ENCODE measurements at regions not wholly inside any gene's neighbourhood (a gene's known extent, or its start where the extent isn't known, plus 50 kb on each side); places are given as distances from the start of the nearest gene placed in this dataset.

- no peak for DNase-seq
These were observed 55.5 kb downstream of the INHBB start for GRCh38 chr2:120401275-120402066.

GRCh38 chr2:120402067-120402433, 56.1 kb downstream of the INHBB start:
- no peak for DNase-seq

GRCh38 chr2:120402508-120402907, 56.6 kb downstream of the INHBB start:
- no peak for DNase-seq

DNA sequence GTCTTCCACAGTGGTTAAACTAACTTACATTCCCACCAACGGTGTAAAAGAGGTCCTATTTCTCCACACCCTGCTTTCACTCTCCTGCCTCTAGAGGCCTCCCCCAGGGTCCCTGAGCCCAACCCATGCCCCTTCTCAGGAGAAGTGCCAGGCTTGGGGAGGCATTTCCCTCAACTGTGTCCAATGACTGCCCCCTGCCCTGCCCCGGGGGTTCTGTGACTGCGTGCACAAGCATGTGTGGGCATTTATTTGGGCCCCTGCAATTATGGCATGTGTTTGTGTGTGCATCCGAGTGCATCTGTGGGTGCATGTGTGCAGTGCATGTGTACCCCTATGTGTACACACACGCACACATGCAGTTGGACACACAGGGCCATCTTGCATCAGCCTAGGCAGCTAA, 57.3 kb downstream of the INHBB start:
- DNase-seq, result no peak

DNA sequence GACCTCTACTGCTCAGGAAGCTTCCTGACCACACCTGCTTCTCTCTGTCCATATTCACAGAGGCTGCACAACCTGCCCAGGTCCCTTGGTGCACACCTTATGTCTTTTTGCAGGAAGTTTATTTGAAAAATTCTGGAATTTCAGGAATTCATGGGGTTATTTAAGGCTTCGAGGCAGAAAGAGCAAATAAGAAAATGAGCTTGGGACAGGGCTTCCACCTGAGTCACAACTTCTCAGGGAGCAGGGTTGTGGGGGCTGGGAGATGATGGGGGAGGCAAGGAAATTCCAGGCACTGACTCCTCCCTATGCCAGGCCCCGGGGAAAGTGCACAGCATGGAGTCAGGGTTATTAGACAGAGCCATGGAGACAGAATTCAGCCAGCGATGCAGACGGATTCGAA, 57.7 kb downstream of the INHBB start:
- no peak for DNase-seq

GRCh38 chr2:120404274-120404673, 58.3 kb downstream of the INHBB start:
- no peak for DNase-seq

GRCh38 chr2:120404941-120405758, 59.2 kb downstream of the INHBB start:
- DNase-seq, result no peak

- no peak for DNase-seq
These were observed 59.8 kb downstream of the INHBB start for GRCh38 chr2:120405759-120406099.

GRCh38 chr2:120406566-120406965, 60.6 kb downstream of the INHBB start:
- DNase-seq, result no peak

GRCh38 chr2:120410487-120410886, 64.6 kb downstream of the INHBB start:
- DNase-seq, result no peak

GRCh38 chr2:120415060-120415459, 69.1 kb downstream of the INHBB start:
- DNase-seq, result no peak

DNA sequence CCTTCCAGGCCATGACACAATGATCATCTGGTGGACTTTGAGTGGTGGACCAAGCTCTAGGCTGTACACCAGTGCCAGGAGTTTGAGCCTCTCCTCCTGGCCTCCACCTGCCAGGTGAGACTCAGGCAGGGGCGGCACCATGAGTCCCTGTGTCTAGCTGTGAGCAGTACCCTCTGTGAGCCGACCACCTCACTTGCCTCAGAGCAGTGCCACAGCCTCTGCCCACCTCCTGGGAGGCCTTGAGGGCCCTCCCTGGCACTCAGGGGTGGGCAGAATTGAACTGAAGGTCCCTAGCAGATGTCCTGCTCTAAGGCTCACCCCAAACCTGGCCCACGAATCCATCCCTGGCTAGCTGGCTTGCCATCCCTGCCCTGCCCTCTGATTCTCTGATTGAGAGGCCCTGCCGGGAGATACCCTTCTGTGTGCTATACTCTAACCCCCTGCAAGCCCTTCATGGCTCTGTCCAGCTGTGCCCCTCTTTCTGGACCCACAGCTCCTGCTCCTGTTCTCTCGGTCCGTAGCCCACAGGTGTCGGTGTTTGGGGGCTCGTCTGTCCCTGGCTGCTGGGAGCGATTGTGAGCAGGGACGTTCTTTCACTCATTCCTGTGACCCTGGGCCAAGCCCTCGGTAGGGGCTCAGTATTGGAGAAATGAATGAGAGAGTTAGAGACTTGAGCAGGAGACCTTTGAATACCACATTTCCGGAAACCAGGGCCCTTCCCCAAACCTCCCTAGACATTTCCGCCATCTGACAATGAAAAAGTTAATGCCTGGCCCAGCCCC, 70.0 kb downstream of the INHBB start:
- DNase-seq, result no peak

DNA sequence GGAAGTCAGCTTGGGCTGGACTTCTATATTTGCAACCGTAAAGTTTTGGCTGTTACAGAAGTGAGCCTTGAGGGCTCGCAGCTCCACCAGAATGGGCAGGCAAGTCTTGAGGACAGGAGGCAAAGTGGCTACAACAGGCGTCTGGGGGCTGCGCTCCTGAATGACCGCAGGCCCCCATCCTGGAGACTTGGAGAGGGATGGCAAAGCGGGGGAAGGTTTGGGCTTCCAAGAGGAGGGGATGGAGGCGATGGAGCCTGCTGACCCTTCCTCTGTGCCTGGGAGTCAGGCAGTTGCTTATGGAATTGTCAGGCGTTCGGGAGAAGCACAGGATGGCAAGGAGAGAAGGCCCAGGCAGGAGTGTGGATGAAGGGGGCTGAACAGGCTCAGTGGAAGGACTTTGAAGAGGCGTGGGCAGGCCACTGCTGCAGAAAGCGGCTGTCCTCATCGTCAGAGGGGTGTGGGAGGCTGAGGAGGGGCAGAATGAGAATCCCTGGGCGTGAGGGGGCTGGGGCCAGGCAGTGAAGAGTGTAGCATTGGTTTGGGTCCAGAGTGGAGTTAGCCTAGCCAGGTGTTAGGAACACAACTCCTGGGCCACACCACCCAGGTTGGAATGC, 72.3 kb downstream of the INHBB start:
- DNase-seq, result no peak

DNA sequence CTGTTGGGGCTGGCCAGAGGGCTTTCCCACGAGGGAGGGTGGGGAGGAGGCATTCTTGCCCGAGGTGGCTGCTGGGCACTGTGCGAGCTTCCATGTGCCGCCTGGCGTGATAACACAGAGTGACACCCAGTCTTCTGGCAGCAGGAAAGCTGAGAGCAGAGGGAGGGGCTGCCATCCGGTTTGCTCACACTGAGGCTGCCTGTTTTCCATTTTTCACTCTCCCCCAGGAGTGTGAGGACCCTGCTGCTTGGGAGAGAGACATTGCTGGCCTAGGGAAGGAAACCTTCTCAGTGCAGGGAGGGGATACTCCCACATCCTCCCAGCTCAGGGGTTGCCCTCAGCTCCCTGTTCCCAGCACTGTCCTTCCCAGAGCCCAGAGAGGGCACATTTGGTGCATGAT, 73.1 kb downstream of the INHBB start:
- DNase-seq, result no peak

- DNase-seq, result no peak
These were observed 74.0 kb downstream of the INHBB start for GRCh38 chr2:120419955-120420354.

GRCh38 chr2:120421126-120421829, 75.3 kb downstream of the INHBB start:
- no peak for DNase-seq

DNA sequence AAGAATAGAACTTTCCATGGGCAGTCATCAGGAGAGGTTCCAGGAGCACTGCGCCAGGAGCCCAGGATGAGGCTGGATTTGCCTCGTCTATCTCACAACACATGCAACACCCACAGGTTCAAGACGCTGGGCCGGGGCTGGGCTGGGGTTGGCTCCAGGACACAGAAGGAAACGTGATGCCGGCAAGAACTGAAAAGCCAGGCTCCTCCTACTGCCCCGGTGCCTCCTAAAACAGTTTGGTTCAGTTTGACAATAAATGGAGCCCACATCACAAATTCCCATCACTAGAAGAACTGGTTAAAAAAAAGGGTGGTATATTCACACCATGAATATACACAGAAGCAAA, 75.9 kb downstream of the INHBB start:
- no peak for DNase-seq

DNA sequence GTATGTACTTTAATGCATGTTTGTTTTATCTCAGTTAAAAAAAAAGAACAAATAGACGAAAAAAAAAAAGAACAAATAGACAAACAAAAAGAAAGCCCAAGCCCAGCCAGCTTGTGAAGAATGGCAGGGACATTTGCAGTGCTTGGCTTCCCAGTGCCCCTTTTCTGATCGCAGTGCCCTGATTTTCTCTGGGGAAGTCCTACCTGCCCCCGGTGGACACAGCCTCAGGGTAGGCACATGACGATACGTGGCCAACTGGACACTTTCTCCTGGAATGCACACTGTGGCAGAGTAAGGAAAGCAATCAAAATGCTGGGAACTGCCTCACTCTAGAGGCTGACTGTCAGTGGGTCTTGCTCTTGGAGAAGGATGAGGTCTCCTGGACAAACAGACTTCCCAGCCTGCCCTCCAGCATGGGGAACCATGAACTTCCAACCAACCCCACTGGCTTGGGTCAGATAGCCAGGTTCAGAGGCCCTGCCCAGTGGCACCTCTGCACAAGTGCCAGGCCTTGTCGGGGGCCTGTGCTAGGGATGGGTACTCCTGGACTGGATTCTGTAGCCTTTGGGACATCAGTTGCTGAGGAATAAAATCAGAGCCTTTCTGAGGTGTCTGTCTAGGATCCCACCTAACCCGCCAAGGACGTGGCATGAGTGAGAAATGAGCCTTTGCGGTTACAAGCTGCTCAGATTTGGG, 76.7 kb downstream of the INHBB start:
- no peak for DNase-seq

GRCh38 chr2:120423167-120423943, 77.4 kb downstream of the INHBB start:
- DNase-seq, result no peak

DNA sequence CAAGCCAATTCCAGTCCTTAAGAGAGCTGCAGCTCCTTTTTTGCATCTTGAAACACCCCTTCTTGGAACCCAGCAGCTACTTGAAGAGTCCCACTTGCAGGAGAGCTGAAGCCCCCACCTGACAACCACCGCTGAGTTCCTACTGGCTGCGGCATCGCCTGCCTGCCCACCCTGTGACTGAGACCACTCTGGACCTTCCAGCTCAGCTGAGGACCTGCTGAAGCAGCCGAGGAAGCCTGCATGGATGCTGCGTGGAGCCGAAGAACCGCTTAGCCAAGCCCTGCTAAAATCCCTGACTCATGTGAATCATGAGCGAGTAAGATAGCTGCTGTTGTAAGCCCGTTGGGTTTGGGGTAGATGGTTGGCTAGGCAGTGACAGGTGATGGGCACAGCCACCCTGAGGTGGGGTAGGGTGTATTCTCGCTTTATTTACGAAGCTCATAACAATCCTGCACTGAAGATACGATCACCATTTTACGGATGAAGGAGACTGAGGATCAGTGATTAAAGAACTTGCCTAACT, 78.4 kb downstream of the INHBB start:
- DNase-seq, result no peak

DNA sequence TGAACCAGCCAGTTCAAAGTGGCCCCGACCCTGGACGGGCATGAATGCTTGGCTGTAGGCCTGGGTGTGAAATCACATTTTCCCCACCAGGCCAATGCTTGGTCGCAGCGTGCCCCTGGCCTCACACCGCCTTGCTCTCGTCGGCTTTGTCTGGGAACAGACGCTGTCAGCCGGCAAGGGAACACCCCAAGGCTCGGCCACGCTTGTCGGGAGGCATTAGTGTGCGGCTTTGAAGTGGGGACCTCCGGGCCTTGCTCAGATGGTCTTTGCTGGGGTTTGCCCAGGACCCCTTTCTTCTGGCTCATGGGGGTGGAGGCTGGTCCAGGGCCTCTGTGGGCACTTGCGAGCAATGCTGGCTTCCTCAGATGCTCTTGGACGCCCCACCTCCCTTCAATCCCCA, 79.1 kb downstream of the INHBB start:
- DNase-seq, result no peak

Data from activated CD4-positive, alpha-beta T cell treated with anti-CD3 and anti-CD28 coated beads, Interleukin-10, Interleukin-2, amounts not matched to agents 100 ng/mL and 50 ng/mL, durations not matched to agents 16 hours and 8 hours (primary cell).